ENCODE measurements at regions not wholly inside any gene's neighbourhood (a gene's known extent, or its start where the extent isn't known, plus 50 kb on each side); places are given as distances from the start of the nearest gene placed in this dataset.

GRCh38 chr18:65620076-65620696, 130.6 kb upstream of the CDH7 start:
- TF ChIP-seq, protein P1, sequence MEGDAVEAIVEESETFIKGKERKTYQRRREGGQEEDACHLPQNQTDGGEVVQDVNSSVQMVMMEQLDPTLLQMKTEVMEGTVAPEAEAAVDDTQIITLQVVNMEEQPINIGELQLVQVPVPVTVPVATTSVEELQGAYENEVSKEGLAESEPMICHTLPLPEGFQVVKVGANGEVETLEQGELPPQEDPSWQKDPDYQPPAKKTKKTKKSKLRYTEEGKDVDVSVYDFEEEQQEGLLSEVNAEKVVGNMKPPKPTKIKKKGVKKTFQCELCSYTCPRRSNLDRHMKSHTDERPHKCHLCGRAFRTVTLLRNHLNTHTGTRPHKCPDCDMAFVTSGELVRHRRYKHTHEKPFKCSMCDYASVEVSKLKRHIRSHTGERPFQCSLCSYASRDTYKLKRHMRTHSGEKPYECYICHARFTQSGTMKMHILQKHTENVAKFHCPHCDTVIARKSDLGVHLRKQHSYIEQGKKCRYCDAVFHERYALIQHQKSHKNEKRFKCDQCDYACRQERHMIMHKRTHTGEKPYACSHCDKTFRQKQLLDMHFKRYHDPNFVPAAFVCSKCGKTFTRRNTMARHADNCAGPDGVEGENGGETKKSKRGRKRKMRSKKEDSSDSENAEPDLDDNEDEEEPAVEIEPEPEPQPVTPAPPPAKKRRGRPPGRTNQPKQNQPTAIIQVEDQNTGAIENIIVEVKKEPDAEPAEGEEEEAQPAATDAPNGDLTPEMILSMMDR (IDR thresholded peaks at IDR 0.05; ENCODE audit: poor library complexity): no peak
- TF ChIP-seq EZH2 (IDR thresholded peaks at IDR 0.05; ENCODE audit: borderline replicate concordance): no peak

All from hepatocyte (in vitro differentiated cells).